Natural killer cell (primary cell): ENCODE measurements at regions not wholly inside any gene's neighbourhood (a gene's known extent, or its start where the extent isn't known, plus 50 kb on each side); places are given as distances from the start of the nearest gene placed in this dataset.

ENCODE experiments used
- ATAC-seq, 3 donors: fragments of 150-1000 bp in 2 of 3; fragments of 200-7000 bp in 1 of 3; cut with Tn5 transposase; 1 replicate in 1 of 3; 2 replicates in 2 of 3; pipeline ENCODE4 v1.10.0; 2021; ENCODE audit warnings: mild to moderate bottlenecking in 2 of 3, moderate library complexity in 2 of 3
- DNase-seq, 2 donors: peaks; one replicate each; pipeline versions ENCODE4 v3.0.0 to v3.0.0-alpha.2; 2013 to 2021; ENCODE audit warnings: mixed read lengths in 1 of 2
- H3K27ac ChIP-seq: one replicate; pipeline ENCODE4 v1.5.1; 2013; ENCODE audit warnings: mild to moderate bottlenecking, low read length
- H3K27me3 ChIP-seq: one replicate; pipeline ENCODE4 v1.6.1; 2013; ENCODE audit warnings: low read length; ENCODE audit not compliant: control insufficient read depth, insufficient read depth
- H3K36me3 ChIP-seq: one replicate; pipeline ENCODE4 v1.6.1; 2013; ENCODE audit warnings: low read length; ENCODE audit not compliant: control insufficient read depth, insufficient read depth
- H3K4me1 ChIP-seq: one replicate; pipeline ENCODE4 v1.6.1; 2013; ENCODE audit warnings: low read length; ENCODE audit not compliant: control insufficient read depth, insufficient read depth
- H3K4me3 ChIP-seq: one replicate; pipeline ENCODE4 v1.5.1; 2013; ENCODE audit warnings: low read length
- H3K9me3 ChIP-seq: one replicate; pipeline ENCODE4 v1.6.1; 2013; ENCODE audit warnings: low read length; ENCODE audit not compliant: control insufficient read depth, insufficient read depth
- H3K27ac Mint-ChIP-seq, 2 donors: one replicate each; pipeline ENCODE4 v1.8.0; 2022; ENCODE audit warnings: mild to moderate bottlenecking in 2 of 2, mixed read lengths in 2 of 2, moderate library complexity in 1 of 2
- H3K27me3 Mint-ChIP-seq, 2 donors: one replicate each; pipeline ENCODE4 v1.8.0; 2022; ENCODE audit warnings: low read depth in 2 of 2, mixed read lengths in 2 of 2
- H3K36me3 Mint-ChIP-seq: one replicate; pipeline ENCODE4 v1.8.0; 2022; ENCODE audit warnings: mixed read lengths
- H3K4me1 Mint-ChIP-seq, 2 donors: one replicate each; pipeline ENCODE4 v1.8.0; 2022; ENCODE audit warnings: mixed read lengths in 2 of 2
- H3K4me3 Mint-ChIP-seq: one replicate; pipeline ENCODE4 v1.8.0; 2022; ENCODE audit warnings: mild to moderate bottlenecking, moderate library complexity, mixed read lengths
- H3K9me3 Mint-ChIP-seq, 2 donors: one replicate each; pipeline ENCODE4 v1.8.0; 2022; ENCODE audit warnings: mixed read lengths in 2 of 2
- WGBS: methylation state at CpG from one replicate; pipeline ENCODE4 v1.1.7; 2013; ENCODE audit warnings: missing lambda C conversion rate; ENCODE audit not compliant: insufficient coverage; 5-methylcytosine and 5-hydroxymethylcytosine counted together
- intact Hi-C: fragments of 100-400 bp; cut with micrococcal nuclease; formaldehyde crosslinking; loops from one replicate; pipeline ENCODE4 v1.14.2; 2022
- TF ChIP-seq, protein P1 (sequence below): fragments of 200-600 bp; IDR thresholded peaks from one replicate; pipeline ENCODE4 v1.8.0; 2022; ENCODE audit warnings: antibody characterized with exemption

DNA sequence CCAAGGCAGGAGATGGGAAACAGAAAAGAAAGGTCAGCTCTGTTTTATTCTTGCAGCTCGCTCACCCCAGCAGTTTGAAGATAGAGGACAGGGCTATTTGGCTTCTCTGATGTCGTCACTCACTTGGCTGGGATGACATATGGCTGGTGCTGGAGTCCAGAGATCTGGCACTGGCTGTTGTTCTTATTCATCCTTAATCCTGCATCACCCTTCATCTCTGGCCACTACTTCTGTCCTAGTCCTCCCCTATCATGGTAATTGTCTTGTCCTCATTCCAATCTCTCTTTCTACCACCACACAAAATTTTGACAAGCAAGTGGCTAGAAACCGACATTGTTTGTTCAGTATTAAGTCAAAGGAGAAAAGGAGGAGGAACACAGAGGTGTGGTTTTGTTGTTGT, 103.8 kb upstream of the PDE4B start:
- TF ChIP-seq, protein P1, sequence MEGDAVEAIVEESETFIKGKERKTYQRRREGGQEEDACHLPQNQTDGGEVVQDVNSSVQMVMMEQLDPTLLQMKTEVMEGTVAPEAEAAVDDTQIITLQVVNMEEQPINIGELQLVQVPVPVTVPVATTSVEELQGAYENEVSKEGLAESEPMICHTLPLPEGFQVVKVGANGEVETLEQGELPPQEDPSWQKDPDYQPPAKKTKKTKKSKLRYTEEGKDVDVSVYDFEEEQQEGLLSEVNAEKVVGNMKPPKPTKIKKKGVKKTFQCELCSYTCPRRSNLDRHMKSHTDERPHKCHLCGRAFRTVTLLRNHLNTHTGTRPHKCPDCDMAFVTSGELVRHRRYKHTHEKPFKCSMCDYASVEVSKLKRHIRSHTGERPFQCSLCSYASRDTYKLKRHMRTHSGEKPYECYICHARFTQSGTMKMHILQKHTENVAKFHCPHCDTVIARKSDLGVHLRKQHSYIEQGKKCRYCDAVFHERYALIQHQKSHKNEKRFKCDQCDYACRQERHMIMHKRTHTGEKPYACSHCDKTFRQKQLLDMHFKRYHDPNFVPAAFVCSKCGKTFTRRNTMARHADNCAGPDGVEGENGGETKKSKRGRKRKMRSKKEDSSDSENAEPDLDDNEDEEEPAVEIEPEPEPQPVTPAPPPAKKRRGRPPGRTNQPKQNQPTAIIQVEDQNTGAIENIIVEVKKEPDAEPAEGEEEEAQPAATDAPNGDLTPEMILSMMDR: no peak
- DNase-seq (no peak), ATAC-seq (no peak)
- no peaks in the 10 kb centered on the region for H3K9me3 ChIP-seq
- Mint-ChIP-seq H3K36me3 (no peaks in the 10 kb centered on the region), H3K9me3 (no peaks in the 10 kb centered on the region), H3K27ac (no peak overlapping the region), H3K4me3 (no peak overlapping the region), H3K27me3 (peaks cover 11 to 12% of the 10 kb centered on the region in 2 donors), H3K4me1 (no peaks in the 10 kb centered on the region)
- 68% methylated on average over 2 of the region's 3 CpGs for WGBS
- intact Hi-C loops: loop anchor here (5.0 kb wide), 1 partner anchor 1422 kb away; no protein-coding TSS in a partner anchor
- H3K27me3 ChIP-seq: no peaks in the 10 kb centered on the region
- H3K36me3 ChIP-seq: no peaks in the 10 kb centered on the region
- no peak overlapping the region for H3K27ac ChIP-seq
- H3K4me1 ChIP-seq: peaks cover 4% of the 10 kb centered on the region
- H3K4me3 ChIP-seq: no peak overlapping the region

DNA sequence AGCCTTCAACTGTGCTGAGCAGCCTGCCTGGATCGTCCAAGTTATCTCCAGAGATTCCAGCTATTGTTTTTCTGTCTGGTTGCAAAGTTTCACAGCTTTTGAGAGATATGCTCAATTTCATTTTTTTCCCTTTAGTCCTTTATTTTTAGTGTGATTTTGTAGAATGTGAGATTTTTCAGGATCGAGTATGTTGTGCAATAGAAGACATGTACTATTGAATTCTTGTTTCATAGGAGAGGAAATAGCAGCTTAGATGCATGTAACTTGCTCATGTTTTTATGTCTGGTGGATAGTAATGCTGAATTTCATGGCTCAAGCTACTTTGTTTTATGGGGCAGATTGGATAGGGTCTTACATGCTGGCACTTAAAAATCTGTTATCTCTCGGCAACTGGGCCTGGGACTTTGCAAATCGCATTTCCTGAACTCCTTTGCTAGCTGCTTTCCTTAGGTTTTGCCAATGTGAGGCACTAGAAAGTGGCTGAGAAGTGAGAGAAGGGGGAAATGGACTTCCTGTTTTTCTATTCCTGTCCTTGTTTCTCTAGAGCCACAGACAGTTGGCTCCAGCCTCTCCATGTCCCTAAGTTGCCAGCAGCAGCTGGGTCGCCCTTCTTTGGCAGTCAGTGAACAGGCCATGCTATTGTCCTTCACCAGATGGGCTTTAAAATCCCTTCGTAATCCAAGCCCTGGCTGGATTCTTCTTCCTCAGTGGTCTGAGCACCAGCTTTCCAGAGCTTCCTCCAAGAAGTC, 101.4 kb upstream of the PDE4B start:
- Mint-ChIP-seq H3K27ac (no peak overlapping the region), H3K9me3 (no peaks in the 10 kb centered on the region), H3K4me3 (no peak overlapping the region), H3K4me1 (no peaks in the 10 kb centered on the region), H3K27me3 (peaks cover 6 to 10% of the 10 kb centered on the region in 2 donors), H3K36me3 (no peaks in the 10 kb centered on the region)
- DNase-seq (no peak), ATAC-seq (no peak)
- H3K36me3 ChIP-seq: no peaks in the 10 kb centered on the region
- H3K4me1 ChIP-seq: peaks cover 4% of the 10 kb centered on the region
- no peak overlapping the region for H3K27ac ChIP-seq
- TF ChIP-seq, protein P1: no peak
- WGBS: 45% methylated on average over 6 of the region's 6 CpGs
- intact Hi-C loops: no loop called here
- no peak overlapping the region for H3K4me3 ChIP-seq
- H3K9me3 ChIP-seq: no peaks in the 10 kb centered on the region
- H3K27me3 ChIP-seq: no peaks in the 10 kb centered on the region

DNA sequence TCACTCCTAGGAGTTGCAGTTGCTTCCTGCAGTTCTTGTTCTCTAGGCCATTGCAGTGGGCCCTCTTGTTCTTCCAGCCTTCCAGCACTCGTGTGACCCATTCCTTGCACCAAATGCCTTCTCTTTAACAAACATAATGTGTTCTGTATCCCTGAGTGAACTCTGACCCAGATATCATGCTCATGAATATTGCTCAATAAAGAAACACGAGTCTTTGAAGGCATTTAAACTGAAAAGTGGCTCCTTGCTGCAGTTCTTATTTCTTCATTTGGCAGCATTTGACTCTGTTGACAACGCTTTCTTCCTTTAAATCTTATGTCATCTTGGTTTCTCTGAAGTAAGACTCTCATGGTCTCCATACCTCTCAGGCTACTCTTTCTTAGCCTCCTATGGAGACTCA, 100.7 kb upstream of the PDE4B start:
- H3K9me3 ChIP-seq: no peaks in the 10 kb centered on the region
- ATAC-seq (no peak), DNase-seq (no peak)
- no peak overlapping the region for H3K4me3 Mint-ChIP-seq
- H3K27ac ChIP-seq: no peak overlapping the region
- no peaks in the 10 kb centered on the region for H3K4me1 Mint-ChIP-seq
- H3K36me3 ChIP-seq: no peaks in the 10 kb centered on the region
- intact Hi-C loops: no loop called here
- no peaks in the 10 kb centered on the region for H3K9me3 Mint-ChIP-seq
- no peaks in the 10 kb centered on the region for H3K36me3 Mint-ChIP-seq
- H3K27me3 ChIP-seq: no peaks in the 10 kb centered on the region
- no peak overlapping the region for H3K27ac Mint-ChIP-seq
- H3K27me3 Mint-ChIP-seq: peaks cover under 1 to 4% of the 10 kb centered on the region in 2 donors
- peaks cover 4% of the 10 kb centered on the region for H3K4me1 ChIP-seq
- TF ChIP-seq, protein P1: no peak
- WGBS: 69% methylated on average over 3 of the region's 3 CpGs
- no peak overlapping the region for H3K4me3 ChIP-seq

DNA sequence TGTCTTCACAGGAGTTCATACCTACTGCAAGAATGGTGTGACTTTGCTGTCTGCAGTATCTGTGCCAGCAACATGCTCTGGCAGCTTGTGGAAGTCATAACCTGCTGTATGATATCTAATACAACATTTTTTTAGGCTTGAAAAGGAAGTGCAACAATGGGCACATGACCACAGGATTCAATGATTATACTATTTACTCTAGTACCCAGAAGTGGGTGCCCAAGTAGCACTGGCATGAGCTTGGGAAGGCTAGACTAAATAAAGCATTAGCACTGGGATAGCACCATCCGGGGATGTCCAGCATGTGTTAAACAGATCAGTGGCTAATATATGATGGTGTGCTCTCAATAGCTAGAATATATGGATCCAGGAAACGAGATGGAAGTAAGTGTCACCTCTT, 98.6 kb upstream of the PDE4B start:
- Mint-ChIP-seq H3K9me3 (no peaks in the 10 kb centered on the region), H3K4me1 (no peaks in the 10 kb centered on the region), H3K27ac (no peak overlapping the region), H3K27me3 (no peaks in the 10 kb centered on the region), H3K4me3 (no peak overlapping the region), H3K36me3 (no peaks in the 10 kb centered on the region)
- no peak for ATAC-seq
- intact Hi-C loops: no loop called here
- WGBS: 81% methylated on average over 2 of the region's 2 CpGs
- Histone ChIP-seq H3K9me3 (no peaks in the 10 kb centered on the region), H3K4me1 (no peaks in the 10 kb centered on the region), H3K4me3 (no peak overlapping the region), H3K27ac (no peak overlapping the region), H3K36me3 (no peaks in the 10 kb centered on the region), H3K27me3 (no peaks in the 10 kb centered on the region)
- TF ChIP-seq, protein P1: no peak
- DNase-seq: no peak
